ENCODE measurements at regions not wholly inside any gene's neighbourhood (a gene's known extent, or its start where the extent isn't known, plus 50 kb on each side); places are given as distances from the start of the nearest gene placed in this dataset.

DNA sequence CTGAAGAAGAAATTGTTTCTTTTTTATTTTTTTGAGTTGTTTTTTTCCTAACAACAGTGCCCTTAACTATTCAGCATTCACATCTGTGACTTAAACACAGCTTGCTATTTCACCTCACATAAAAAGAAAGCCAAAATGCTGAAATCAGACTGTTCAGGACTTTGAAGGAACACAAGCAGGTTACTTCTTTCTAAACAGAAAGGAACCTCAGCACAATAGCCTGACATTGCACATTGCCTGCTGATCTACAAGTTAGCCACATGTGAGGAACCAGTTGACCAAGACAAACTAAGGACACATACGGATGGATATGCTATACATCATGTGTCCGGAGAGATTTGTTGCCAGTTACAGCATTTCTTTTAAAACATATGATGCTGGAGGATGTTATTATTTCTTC, 331.1 kb downstream of the FSIP2 start:
- no peak for FAIRE-seq
- no peak for DNase-seq (ENCODE audit: insufficient read length, low spot score)
- no peak for TF ChIP-seq POLR2A (IDR thresholded peaks at IDR 0.05; ENCODE audit: low read depth, low read length)

DNA sequence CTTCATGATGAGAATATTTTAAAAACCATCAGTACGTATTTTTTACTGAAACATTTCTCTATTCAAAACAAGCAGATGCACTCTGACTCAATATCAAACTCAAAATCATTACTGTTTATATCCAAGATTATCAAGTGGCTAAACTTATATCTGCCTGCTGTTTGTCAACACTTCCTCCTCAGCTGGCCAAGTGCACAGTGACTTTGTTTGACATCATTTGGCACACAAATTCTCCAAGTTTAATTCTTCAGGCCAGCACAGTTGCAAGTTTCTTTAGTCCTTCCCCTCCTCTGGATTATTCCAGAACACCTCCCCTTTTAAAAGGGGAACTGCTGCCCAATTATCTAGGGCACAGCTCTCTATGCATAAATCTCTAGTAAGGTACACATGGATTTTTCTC, 346.6 kb downstream of the FSIP2 start:
- FAIRE-seq = no peak
- TF ChIP-seq POLR2A (IDR thresholded peaks at IDR 0.05; ENCODE audit: low read depth, low read length) = no peak
- DNase-seq (ENCODE audit: insufficient read length, low spot score) = no peak

DNA sequence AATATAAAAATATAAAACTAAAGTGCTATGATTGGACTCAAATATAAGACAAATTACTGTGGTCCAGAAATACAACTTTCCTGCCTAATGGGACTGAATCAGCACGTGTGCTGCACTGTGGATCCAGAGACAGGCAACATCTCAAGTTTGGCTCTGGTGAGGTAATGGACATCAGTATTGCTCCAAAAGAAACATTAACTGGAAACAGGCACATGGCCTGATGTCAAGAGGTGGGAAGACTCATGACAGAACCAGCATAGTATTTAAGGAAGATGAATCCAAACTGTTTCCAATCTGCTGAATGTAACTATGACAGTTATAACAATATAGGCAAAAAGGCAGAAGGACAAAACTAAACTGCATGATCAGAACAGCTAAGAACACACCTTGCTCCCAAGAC, 354.6 kb downstream of the FSIP2 start:
- TF ChIP-seq POLR2A (IDR thresholded peaks at IDR 0.05; ENCODE audit: low read depth, low read length) = no peak
- DNase-seq (ENCODE audit: insufficient read length, low spot score) = no peak
- FAIRE-seq = no peak

DNA sequence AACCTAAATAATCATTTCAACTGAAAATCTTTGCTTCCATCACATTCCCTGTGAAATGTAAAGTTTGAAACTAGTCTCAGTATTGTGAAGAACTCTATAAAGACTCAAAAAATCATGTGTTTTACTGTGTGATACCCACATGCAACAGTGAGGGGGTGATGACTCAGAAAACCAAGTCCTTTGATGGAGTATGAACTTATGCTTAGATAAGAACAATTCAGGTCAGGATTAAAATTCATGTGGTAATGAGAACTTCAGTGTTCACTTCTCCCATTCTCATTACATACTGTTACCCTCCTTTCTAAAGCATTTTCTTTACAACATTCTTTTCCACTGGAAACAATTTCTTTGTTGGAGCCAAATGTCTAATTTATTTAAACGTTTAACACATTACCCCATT, 360.2 kb downstream of the FSIP2 start:
- TF ChIP-seq POLR2A (IDR thresholded peaks at IDR 0.05; ENCODE audit: low read depth, low read length) = no peak
- DNase-seq (ENCODE audit: insufficient read length, low spot score) (no peak), FAIRE-seq (peak; percentile 72)

DNA sequence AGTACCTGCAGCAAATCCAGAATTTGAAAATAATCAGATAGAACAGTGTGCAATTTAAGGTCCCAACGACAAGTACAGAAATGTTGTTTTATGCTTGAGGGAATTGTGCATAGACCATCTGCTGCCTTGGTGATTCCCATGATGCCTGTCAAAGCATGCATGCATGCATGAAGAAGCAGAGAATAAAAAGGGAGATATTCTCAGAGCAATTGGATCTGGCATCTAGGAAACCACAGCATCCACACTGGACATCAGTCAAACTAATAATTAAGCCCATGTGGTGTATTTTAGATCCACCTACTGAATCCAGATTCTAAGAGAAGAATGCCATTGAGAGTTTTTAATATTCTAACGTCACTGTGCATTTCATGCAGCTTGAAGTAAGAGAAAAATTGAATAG, 361.2 kb downstream of the FSIP2 start:
- DNase-seq (ENCODE audit: insufficient read length, low spot score) = no peak
- no peak for TF ChIP-seq POLR2A (IDR thresholded peaks at IDR 0.05; ENCODE audit: low read depth, low read length)
- no peak for FAIRE-seq

DNA sequence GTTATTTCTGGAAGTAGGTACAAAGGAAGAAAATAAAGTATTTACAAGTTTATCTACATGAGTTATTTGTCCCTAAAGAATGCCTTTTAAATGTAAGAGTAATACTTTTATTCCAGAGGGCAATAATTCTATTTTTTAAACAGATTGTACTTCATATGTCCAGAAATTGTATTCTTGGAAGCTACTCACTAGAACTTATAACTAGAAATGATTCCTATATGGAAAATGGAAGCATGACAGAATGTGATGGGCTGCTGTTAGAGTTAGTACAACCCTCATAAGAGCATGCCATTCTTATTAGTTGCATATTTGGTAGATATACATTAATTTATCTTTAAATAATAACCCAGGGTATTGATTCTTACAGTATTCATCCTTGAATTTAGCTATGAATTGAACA, 362.0 kb downstream of the FSIP2 start:
- TF ChIP-seq POLR2A (IDR thresholded peaks at IDR 0.05; ENCODE audit: low read depth, low read length) = no peak
- FAIRE-seq (no peak), DNase-seq (ENCODE audit: insufficient read length, low spot score) (no peak)

DNA sequence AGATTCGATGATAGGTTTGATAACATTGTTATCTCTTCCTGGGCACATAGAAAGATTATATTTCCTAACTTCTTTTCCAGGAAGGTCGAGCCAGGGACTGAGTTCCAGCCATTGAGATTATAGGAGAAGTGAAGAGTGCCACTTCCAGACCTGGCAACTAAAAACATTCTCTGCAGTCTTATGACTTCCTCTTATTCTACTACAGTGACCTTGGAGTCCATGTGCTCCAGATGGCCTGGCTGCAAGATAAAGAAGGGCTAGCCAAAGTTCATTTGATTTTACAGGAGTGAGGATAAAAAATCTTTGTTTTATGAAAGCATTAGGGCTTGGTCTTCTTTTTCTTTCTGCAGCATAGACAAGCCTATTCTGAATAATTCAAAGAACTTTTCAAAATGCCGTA, 363.0 kb downstream of the FSIP2 start:
- no peak for TF ChIP-seq POLR2A (IDR thresholded peaks at IDR 0.05; ENCODE audit: low read depth, low read length)
- FAIRE-seq (no peak), DNase-seq (ENCODE audit: insufficient read length, low spot score) (no peak)

DNA sequence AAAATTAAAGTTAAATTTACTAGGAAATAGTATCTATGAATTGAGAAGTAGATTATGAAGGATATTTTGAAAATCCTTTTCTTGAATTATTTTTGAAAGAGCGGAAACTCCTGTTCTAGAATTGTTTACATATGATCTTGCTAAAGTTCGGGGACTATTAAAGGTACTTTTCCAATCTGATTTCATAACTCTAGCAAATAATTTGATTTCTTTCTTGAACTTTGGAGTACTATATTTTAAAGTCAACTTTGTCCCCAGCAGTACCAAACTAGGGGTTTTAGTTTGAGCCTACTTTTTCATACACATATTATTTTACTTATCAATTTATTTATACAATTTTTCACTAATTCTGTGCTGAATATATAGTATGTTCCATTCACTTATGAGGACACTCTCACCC, 364.7 kb downstream of the FSIP2 start:
- TF ChIP-seq POLR2A (IDR thresholded peaks at IDR 0.05; ENCODE audit: low read depth, low read length) = no peak
- FAIRE-seq (no peak), DNase-seq (ENCODE audit: insufficient read length, low spot score) (no peak)

DNA sequence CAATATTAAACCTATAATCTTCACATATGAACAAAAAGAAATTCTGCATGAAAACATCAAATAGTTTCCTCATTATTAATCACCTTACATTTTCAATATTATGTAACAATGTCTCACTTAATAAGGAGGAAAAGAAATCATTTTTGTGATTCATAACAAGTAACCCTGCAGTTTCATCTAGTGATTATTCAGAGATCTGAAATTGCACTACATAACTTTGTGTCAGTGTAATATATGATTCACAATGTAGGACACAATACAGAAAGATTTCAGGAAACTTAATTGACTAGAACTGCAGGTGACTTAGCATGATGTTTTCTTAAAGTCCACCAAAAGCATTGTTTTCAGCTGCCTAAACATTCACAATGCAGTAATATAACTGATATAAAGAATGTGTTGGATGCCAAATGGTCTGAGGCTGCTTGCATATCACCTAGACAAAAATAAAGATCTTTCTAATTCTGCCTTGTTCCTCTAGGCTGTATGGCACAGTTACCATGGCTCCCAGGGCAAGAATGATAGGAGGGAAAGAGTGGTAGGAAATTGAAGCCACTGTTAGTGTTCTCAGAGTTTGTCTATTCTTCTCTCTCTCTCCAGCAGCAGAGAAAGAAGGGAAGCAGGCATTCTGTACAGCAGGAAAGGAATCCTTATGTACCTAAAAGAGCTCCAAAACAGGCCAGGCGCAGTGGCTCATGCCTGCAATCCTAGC, 366.6 kb downstream of the FSIP2 start:
- FAIRE-seq = peak; percentile 81
- no peak for DNase-seq (ENCODE audit: insufficient read length, low spot score)
- TF ChIP-seq POLR2A (IDR thresholded peaks at IDR 0.05; ENCODE audit: low read depth, low read length) = no peak

DNA sequence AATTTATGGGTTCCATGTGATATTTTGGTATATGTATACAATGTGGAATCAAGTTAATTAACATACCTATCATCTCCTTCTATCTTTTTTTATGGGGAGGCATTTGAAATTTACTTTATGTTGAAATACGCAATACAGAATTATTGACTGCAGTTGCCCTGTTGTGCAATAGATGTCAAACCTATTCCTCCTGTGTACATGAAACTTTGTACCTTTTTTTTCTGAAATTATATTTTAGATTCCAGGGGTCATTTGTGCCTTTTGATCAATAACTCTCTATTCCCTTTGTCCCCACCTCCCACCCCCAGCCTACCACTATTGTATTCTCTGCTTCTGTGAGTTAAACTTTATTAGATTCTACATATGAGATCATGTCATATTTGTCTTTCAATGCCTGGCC, 369.9 kb downstream of the FSIP2 start:
- no peak for DNase-seq (ENCODE audit: insufficient read length, low spot score)
- TF ChIP-seq POLR2A (IDR thresholded peaks at IDR 0.05; ENCODE audit: low read depth, low read length) = no peak
- no peak for FAIRE-seq

DNA sequence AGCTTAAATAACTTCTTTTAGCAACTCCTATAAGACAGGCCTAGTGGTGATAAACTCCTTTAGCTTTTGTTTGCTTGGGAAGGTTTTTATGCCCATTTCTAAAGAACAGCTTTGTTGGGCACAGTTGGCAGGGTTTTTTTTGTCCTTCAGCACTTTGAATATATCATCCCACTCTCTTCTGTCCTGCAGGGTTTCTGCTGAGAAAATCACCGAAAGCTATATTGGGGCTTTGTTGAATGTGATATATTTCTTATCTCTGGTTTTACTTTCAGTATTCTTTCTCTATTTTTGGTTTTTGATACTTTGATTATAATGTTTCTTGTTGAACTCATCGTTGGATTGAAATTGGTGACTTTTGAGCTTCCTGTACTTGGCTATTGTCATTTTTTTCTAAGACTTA, 372.8 kb upstream of the ZC3H15 start:
- DNase-seq (ENCODE audit: insufficient read length, low spot score) (no peak), FAIRE-seq (no peak)
- no peak for TF ChIP-seq POLR2A (IDR thresholded peaks at IDR 0.05; ENCODE audit: low read depth, low read length)

DNA sequence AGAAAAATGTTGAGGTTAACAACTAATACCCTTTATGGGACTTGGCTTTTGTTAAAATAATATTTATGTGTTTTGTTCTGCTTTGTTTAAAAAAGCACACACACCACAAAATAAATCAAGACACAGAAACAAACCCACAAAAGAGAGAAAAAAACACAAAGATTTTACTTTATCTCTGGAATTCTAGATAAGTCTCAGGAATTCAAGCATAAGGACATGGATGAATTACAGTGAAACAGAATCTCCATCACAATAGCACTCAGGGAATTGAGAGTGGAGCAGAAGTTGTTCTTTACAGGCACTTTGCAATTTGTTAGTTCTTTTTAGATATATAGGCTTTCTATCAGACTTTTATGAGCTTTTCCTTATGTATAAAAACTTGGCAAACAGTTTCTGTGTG, 360.9 kb upstream of the ZC3H15 start:
- no peak for TF ChIP-seq POLR2A (IDR thresholded peaks at IDR 0.05; ENCODE audit: low read depth, low read length)
- FAIRE-seq (no peak), DNase-seq (ENCODE audit: insufficient read length, low spot score) (no peak)

DNA sequence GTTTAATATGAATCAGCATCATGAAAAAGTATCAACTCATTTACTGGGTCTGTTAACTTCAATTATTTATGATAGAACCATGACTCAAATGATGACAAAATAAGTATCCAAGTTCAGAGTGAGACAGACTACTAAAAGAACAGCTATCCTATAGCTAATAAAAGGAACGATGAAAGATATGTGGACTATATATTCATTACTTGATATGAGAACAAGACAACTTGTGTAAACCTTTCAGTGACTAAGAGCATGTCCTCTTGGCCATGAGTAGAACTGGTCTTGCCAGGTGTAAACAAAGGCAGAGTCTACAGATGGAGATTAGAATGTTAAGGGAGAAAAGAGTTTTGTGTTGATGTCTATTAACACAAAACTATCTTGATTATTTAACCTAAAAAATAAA, 360.4 kb upstream of the ZC3H15 start:
- FAIRE-seq (no peak), DNase-seq (ENCODE audit: insufficient read length, low spot score) (no peak)
- TF ChIP-seq POLR2A (IDR thresholded peaks at IDR 0.05; ENCODE audit: low read depth, low read length) = no peak

DNA sequence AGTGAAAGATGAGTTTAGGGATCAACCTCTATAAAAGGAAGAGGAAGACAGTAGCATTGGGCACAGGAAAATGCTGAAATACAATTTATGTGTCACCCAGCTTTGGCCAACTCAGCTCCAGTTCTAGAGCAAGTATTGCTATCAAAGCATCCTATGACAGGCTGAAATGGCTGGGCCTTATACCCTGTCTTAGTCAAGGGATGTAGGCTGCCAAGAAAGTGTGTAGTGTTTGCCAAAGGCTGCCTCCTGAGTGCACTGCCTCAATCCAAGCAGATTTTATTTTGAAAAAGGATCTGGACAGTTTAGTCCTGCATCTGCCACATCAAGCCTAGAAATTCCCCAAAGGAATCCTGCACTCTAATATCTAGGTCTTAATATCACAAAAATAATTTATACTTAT, 359.9 kb upstream of the ZC3H15 start:
- FAIRE-seq (no peak), DNase-seq (ENCODE audit: insufficient read length, low spot score) (no peak)
- no peak for TF ChIP-seq POLR2A (IDR thresholded peaks at IDR 0.05; ENCODE audit: low read depth, low read length)

DNA sequence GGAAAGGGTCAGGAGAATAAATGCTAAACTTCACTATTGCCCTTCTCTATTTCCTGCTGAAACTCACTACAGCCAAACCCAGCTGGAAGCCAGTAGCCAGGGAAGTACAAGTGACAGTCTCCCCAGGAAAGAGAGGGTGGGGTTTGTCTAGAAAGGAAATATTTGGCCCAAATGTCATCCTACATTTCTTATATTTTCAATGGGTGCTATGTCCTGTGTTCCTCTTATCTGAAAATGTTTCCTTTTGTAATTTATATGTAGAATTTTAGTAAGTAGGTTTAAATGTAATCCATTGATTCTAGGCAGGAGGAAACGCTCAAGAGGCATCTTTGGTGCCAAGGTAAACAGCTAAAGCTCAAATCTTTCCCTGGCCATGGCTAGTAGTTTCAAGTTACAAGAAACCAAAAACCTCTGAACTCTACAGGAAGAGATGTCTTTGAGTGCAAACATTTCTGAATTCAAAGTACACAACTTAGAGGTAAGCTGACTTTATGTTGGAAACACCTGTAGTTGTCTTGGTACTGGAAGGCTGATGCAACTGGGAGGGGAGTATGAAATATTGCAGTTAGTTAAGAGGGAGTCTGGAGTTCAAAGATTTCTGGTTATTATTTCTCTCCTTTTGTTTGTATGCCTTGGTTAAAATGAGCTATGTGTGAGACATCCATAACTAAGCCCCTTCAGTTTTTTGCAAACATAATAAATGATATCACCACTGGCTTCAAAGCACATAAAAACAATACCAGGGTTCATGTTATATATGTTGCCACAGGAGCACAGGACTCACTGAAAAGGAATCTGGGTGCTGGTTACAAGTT, 356.1 kb upstream of the ZC3H15 start:
- peak; percentile 22 for DNase-seq (ENCODE audit: insufficient read length, low spot score)
- FAIRE-seq = peak; percentile 96
- no peak for TF ChIP-seq POLR2A (IDR thresholded peaks at IDR 0.05; ENCODE audit: low read depth, low read length)
